ENCODE measurements at regions not wholly inside any gene's neighbourhood (a gene's known extent, or its start where the extent isn't known, plus 50 kb on each side); places are given as distances from the start of the nearest gene placed in this dataset.

DNA sequence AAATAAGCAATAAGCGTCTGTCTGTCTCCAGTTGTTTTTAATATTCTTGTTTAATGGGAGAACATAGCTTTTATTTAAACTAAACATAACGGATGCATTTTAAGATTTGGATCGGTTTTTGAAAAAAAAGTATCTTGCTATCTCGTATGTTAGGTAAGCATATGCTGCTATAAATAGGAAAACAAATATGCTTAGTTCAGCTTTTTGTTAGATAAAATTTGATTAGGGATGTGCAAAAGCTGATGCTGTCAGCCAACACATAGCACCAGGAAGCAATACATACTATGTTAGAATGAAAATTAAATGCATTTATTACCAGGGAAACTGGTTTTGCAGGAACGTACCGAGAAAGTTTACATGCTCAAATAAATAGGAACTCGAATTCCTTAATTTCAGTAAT, 843.1 kb upstream of the WWC1 start:
- H3K4me3 ChIP-seq (ENCODE audit: low read length in 2 of 2), result no peak overlapping the region
- no peaks in the 10 kb centered on the region for H3K4me1 ChIP-seq (ENCODE audit: control insufficient read depth in 2 of 2, insufficient read depth in 2 of 2, low read length in 2 of 2)
- H3K9me3 ChIP-seq (ENCODE audit: control insufficient read depth in 2 of 2, low read length in 2 of 2), result no peaks in the 10 kb centered on the region
- no peak overlapping the region for H3K9ac ChIP-seq (ENCODE audit: low read depth in 1 of 2, low read length in 2 of 2)
- no peak overlapping the region for H3K27ac ChIP-seq (ENCODE audit: low read depth in 2 of 2, low read length in 2 of 2)
- no peaks in the 10 kb centered on the region for H3K36me3 ChIP-seq (ENCODE audit: control insufficient read depth in 2 of 2, insufficient read depth in 2 of 2, low read length in 2 of 2)
- H3K27me3 ChIP-seq (ENCODE audit: control insufficient read depth in 2 of 2, insufficient read depth in 2 of 2, low read length in 2 of 2), result no peaks in the 10 kb centered on the region

DNA sequence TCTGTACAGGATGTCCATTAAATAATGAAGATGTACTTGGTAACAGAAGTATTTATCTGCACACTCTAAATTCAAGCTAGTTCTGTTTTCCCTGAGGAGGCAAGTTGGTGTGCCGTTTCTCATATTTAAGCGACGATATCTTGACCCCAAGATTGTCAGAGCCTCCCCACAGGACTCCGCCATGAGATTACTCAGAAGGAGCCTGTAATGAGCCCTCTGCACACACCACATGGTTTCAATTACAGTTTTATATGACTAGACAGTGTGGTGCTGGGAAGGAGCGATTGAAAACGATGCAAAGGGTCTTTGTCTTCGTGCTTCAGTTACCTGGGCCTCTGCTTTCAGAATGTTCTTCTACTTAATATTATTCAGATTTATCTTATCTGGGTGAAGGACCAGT, 840.4 kb upstream of the WWC1 start:
- Histone ChIP-seq H3K27ac (ENCODE audit: low read depth in 2 of 2, low read length in 2 of 2) (no peak overlapping the region), H3K4me3 (ENCODE audit: low read length in 2 of 2) (no peak overlapping the region), H3K4me1 (ENCODE audit: control insufficient read depth in 2 of 2, insufficient read depth in 2 of 2, low read length in 2 of 2) (no peaks in the 10 kb centered on the region), H3K36me3 (ENCODE audit: control insufficient read depth in 2 of 2, insufficient read depth in 2 of 2, low read length in 2 of 2) (no peaks in the 10 kb centered on the region), H3K9ac (ENCODE audit: low read depth in 1 of 2, low read length in 2 of 2) (no peak overlapping the region), H3K9me3 (ENCODE audit: control insufficient read depth in 2 of 2, low read length in 2 of 2) (no peaks in the 10 kb centered on the region), H3K27me3 (ENCODE audit: control insufficient read depth in 2 of 2, insufficient read depth in 2 of 2, low read length in 2 of 2) (no peaks in the 10 kb centered on the region)

DNA sequence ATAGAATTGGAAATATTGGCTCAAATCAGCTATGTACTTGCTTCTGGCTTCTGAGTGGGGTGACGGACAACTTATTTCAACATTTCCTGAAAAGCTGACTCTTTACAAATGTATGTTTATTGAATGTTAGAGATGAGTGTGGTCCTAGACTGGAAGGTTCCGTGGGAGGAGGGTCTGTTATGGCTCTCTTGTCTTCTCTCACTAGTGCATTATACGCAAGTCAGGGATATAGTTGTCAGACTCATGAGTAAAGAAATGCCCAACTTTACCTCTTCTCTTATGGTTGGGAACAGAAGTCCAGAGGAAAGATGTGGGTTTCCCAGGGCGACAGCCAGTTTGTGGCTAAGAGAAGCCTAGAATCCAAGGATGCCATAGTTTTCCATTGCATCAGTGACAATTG, 839.3 kb upstream of the WWC1 start:
- H3K9me3 ChIP-seq (ENCODE audit: control insufficient read depth in 2 of 2, low read length in 2 of 2), result no peaks in the 10 kb centered on the region
- H3K4me1 ChIP-seq (ENCODE audit: control insufficient read depth in 2 of 2, insufficient read depth in 2 of 2, low read length in 2 of 2), result no peaks in the 10 kb centered on the region
- no peaks in the 10 kb centered on the region for H3K27me3 ChIP-seq (ENCODE audit: control insufficient read depth in 2 of 2, insufficient read depth in 2 of 2, low read length in 2 of 2)
- no peaks in the 10 kb centered on the region for H3K36me3 ChIP-seq (ENCODE audit: control insufficient read depth in 2 of 2, insufficient read depth in 2 of 2, low read length in 2 of 2)
- H3K27ac ChIP-seq (ENCODE audit: low read depth in 2 of 2, low read length in 2 of 2), result no peak overlapping the region
- no peak overlapping the region for H3K9ac ChIP-seq (ENCODE audit: low read depth in 1 of 2, low read length in 2 of 2)
- H3K4me3 ChIP-seq (ENCODE audit: low read length in 2 of 2), result no peak overlapping the region

DNA sequence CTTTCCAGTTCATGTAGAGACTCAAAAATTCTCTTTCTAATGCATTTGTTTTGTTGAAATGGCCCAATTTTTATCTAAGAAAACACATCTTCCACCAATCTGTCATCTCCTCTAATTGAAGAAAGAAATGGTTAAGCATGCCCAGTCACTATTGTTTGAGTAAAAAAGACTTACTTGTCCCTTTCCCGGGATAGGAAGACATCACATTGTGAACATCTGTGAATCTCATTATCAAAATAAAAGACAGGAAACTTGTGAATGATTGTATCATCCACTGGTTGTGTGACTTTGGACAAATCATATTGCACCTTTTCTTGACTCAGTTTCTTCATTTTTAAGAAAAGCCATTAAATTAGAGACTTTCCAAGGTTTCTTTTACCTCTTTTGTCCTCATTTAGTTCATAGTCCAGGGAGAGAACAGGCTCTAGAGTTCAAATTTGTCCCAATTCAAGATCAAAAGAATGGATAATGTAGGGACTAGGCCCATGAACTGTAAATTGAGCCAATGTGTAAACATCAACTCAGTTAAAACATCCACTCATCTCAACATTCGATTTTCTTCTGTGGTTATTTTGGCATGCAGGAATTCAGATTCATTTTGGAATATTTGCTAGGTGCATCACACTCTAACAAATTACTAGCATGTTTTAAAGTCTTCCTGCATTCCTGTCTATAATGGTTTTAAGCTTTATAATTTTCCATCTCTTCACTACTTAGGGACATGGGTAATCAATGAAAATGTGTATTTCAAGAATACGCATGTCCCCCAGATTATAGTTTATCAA, 838.0 kb upstream of the WWC1 start:
- H3K4me3 ChIP-seq (ENCODE audit: low read length in 2 of 2), result no peak overlapping the region
- no peaks in the 10 kb centered on the region for H3K27me3 ChIP-seq (ENCODE audit: control insufficient read depth in 2 of 2, insufficient read depth in 2 of 2, low read length in 2 of 2)
- no peak overlapping the region for H3K27ac ChIP-seq (ENCODE audit: low read depth in 2 of 2, low read length in 2 of 2)
- no peaks in the 10 kb centered on the region for H3K9me3 ChIP-seq (ENCODE audit: control insufficient read depth in 2 of 2, low read length in 2 of 2)
- no peak overlapping the region for H3K9ac ChIP-seq (ENCODE audit: low read depth in 1 of 2, low read length in 2 of 2)
- H3K4me1 ChIP-seq (ENCODE audit: control insufficient read depth in 2 of 2, insufficient read depth in 2 of 2, low read length in 2 of 2), result no peaks in the 10 kb centered on the region
- no peaks in the 10 kb centered on the region for H3K36me3 ChIP-seq (ENCODE audit: control insufficient read depth in 2 of 2, insufficient read depth in 2 of 2, low read length in 2 of 2)

DNA sequence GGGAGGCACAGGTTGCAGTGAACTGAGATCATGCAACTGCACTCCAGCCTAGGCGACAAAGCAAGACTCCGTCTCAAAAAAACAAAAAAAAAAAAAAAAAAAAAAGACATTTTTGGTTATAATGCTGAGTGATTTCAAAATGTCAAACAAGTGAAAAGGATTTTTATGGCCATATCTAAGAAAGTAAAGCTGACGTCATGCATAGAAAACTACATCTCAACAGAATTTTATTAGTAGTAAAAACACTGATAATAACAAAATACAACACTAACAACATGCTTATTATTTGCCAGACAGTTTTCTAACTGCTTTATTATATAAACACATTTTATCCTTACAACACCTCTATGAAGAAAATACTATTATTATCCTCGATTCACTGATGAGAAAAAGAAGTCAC, 833.0 kb upstream of the WWC1 start:
- no peak overlapping the region for H3K4me3 ChIP-seq (ENCODE audit: low read length in 2 of 2)
- H3K4me1 ChIP-seq (ENCODE audit: control insufficient read depth in 2 of 2, insufficient read depth in 2 of 2, low read length in 2 of 2), result no peaks in the 10 kb centered on the region
- H3K27ac ChIP-seq (ENCODE audit: low read depth in 2 of 2, low read length in 2 of 2), result no peak overlapping the region
- no peak overlapping the region for H3K9ac ChIP-seq (ENCODE audit: low read depth in 1 of 2, low read length in 2 of 2)
- H3K9me3 ChIP-seq (ENCODE audit: control insufficient read depth in 2 of 2, low read length in 2 of 2), result no peaks in the 10 kb centered on the region
- H3K27me3 ChIP-seq (ENCODE audit: control insufficient read depth in 2 of 2, insufficient read depth in 2 of 2, low read length in 2 of 2), result no peaks in the 10 kb centered on the region
- no peaks in the 10 kb centered on the region for H3K36me3 ChIP-seq (ENCODE audit: control insufficient read depth in 2 of 2, insufficient read depth in 2 of 2, low read length in 2 of 2)

DNA sequence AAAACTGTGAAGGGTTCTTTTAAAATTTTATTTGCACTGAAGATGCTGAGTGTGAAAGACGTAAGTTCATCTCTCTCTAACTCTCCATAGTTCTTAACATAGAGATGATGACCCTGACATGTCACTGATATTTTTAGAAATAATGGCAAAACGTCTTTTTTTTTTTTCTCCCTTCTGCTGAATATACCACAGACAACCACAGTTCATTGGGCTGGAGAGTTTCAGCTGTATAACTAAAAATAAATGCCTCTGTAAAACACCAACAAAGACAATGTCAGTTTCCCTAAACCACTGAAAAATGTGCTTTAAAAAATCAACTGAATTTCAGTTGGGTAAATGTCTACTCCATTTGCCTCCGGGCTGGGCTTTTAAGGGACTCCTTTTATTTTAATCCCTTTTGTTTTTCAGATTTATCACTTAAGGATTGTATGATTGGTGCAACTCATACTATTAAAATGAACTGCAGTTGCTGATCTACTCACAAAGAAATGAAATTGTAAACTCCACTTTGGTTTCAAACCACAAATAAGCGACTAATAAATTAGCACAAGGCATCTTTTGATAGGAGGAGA, 830.9 kb upstream of the WWC1 start:
- no peak overlapping the region for H3K9ac ChIP-seq (ENCODE audit: low read depth in 1 of 2, low read length in 2 of 2)
- H3K27ac ChIP-seq (ENCODE audit: low read depth in 2 of 2, low read length in 2 of 2), result no peak overlapping the region
- no peaks in the 10 kb centered on the region for H3K9me3 ChIP-seq (ENCODE audit: control insufficient read depth in 2 of 2, low read length in 2 of 2)
- H3K27me3 ChIP-seq (ENCODE audit: control insufficient read depth in 2 of 2, insufficient read depth in 2 of 2, low read length in 2 of 2), result no peaks in the 10 kb centered on the region
- H3K4me3 ChIP-seq (ENCODE audit: low read length in 2 of 2), result no peak overlapping the region
- no peaks in the 10 kb centered on the region for H3K36me3 ChIP-seq (ENCODE audit: control insufficient read depth in 2 of 2, insufficient read depth in 2 of 2, low read length in 2 of 2)
- H3K4me1 ChIP-seq (ENCODE audit: control insufficient read depth in 2 of 2, insufficient read depth in 2 of 2, low read length in 2 of 2), result no peaks in the 10 kb centered on the region

DNA sequence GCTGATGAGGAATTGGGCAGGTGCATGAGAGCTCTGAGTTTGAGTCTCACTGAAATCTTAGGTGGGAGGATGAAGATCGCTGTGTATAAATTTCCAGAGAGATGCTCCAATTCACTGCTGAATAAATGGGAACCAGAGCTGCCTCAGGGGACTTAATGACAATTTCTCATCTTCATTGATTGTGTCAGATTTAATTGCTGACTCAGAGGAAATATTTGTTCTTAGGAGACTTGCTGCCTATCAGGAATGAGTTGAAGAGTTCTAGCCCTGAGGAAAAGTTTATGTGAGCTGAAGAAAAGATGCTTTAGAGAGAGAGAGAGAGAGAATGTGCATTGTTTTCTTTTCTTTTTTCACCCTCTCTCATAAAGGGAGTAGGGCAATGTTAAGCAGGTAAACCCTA, 827.5 kb upstream of the WWC1 start:
- Histone ChIP-seq H3K9ac (ENCODE audit: low read depth in 1 of 2, low read length in 2 of 2) (no peak overlapping the region), H3K4me3 (ENCODE audit: low read length in 2 of 2) (no peak overlapping the region), H3K27ac (ENCODE audit: low read depth in 2 of 2, low read length in 2 of 2) (no peak overlapping the region), H3K4me1 (ENCODE audit: control insufficient read depth in 2 of 2, insufficient read depth in 2 of 2, low read length in 2 of 2) (no peaks in the 10 kb centered on the region), H3K36me3 (ENCODE audit: control insufficient read depth in 2 of 2, insufficient read depth in 2 of 2, low read length in 2 of 2) (no peaks in the 10 kb centered on the region), H3K9me3 (ENCODE audit: control insufficient read depth in 2 of 2, low read length in 2 of 2) (no peaks in the 10 kb centered on the region), H3K27me3 (ENCODE audit: control insufficient read depth in 2 of 2, insufficient read depth in 2 of 2, low read length in 2 of 2) (no peaks in the 10 kb centered on the region)

DNA sequence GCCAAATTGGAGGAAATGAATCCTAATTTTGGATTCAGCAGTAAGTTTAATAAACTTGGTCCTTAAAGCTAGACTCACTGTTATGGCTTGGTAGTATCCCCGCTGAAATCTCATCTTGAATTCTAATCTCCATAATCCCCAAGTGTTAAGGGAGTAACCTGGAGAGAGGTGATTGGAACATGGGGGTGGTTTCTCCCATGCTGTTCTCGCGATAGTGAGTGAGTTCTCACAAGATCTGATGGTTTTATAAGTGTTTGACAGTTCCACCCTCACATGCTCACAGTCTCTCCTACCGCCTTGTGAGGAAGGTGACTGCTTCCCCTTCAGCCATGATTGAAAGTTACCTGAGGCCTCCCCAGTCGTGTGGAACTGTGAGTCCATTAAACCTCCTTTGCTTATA, 824.5 kb upstream of the WWC1 start:
- Histone ChIP-seq H3K27ac (ENCODE audit: low read depth in 2 of 2, low read length in 2 of 2) (no peak overlapping the region), H3K9me3 (ENCODE audit: control insufficient read depth in 2 of 2, low read length in 2 of 2) (no peaks in the 10 kb centered on the region), H3K4me3 (ENCODE audit: low read length in 2 of 2) (no peak overlapping the region), H3K27me3 (ENCODE audit: control insufficient read depth in 2 of 2, insufficient read depth in 2 of 2, low read length in 2 of 2) (no peaks in the 10 kb centered on the region), H3K36me3 (ENCODE audit: control insufficient read depth in 2 of 2, insufficient read depth in 2 of 2, low read length in 2 of 2) (no peaks in the 10 kb centered on the region), H3K4me1 (ENCODE audit: control insufficient read depth in 2 of 2, insufficient read depth in 2 of 2, low read length in 2 of 2) (no peaks in the 10 kb centered on the region), H3K9ac (ENCODE audit: low read depth in 1 of 2, low read length in 2 of 2) (no peak overlapping the region)

DNA sequence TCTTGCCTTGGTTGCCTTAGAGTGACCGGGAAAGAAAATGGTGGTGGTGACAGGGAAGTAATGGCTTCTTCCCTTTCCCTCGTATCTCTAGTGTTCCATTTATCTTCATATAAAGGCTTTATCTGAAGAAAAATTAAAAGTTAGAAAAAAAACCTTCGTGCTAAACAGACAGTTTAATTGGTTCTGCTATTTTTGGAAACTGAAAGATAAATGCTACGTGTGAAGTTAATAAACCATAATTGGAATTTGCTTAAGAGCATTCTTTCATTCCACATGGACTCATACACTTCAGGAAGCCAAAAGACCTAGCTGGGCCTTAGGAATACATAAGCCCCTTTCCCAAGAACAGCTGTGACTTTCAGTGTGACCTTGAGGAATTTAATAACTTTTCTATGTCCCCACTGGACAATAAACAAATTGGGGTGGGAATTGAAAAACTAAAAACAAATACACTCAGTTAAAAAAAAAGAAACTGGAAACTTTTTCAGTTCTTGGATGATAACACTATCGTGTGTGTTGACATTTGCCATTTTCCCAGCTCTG, 818.8 kb upstream of the WWC1 start:
- no peaks in the 10 kb centered on the region for H3K4me1 ChIP-seq (ENCODE audit: control insufficient read depth in 2 of 2, insufficient read depth in 2 of 2, low read length in 2 of 2)
- H3K27ac ChIP-seq (ENCODE audit: low read depth in 2 of 2, low read length in 2 of 2), result no peak overlapping the region
- H3K9ac ChIP-seq (ENCODE audit: low read depth in 1 of 2, low read length in 2 of 2), result no peak overlapping the region

DNA sequence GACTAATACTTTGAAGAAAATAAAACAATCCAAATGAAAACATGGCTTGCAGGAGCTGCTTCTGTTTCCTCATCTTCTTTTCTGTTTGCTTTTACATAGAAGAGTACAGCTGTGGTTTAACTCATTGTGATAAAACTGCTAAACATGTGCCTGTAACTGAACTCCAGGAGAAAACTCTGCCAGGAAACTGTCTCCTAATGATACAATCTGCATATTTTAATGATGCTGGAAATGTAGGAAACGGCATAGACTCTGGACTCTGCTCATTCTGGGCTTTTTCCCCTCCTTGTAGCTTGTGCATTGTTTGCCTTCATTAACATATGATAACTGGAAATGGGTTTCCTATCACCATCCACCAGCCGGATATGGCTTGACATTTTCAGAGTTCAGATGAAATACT, 813.3 kb upstream of the WWC1 start:
- H3K4me3 ChIP-seq (ENCODE audit: low read length in 2 of 2), result no peak overlapping the region
- no peaks in the 10 kb centered on the region for H3K27me3 ChIP-seq (ENCODE audit: control insufficient read depth in 2 of 2, insufficient read depth in 2 of 2, low read length in 2 of 2)
- no peak overlapping the region for H3K9ac ChIP-seq (ENCODE audit: low read depth in 1 of 2, low read length in 2 of 2)
- no peak overlapping the region for H3K27ac ChIP-seq (ENCODE audit: low read depth in 2 of 2, low read length in 2 of 2)
- no peaks in the 10 kb centered on the region for H3K9me3 ChIP-seq (ENCODE audit: control insufficient read depth in 2 of 2, low read length in 2 of 2)
- H3K4me1 ChIP-seq (ENCODE audit: control insufficient read depth in 2 of 2, insufficient read depth in 2 of 2, low read length in 2 of 2), result no peaks in the 10 kb centered on the region
- H3K36me3 ChIP-seq (ENCODE audit: control insufficient read depth in 2 of 2, insufficient read depth in 2 of 2, low read length in 2 of 2), result no peaks in the 10 kb centered on the region

More for the DNA sequence above, 818.8 kb upstream of the WWC1 start:
- Histone ChIP-seq H3K36me3 (ENCODE audit: control insufficient read depth in 2 of 2, insufficient read depth in 2 of 2, low read length in 2 of 2) (no peaks in the 10 kb centered on the region), H3K4me3 (ENCODE audit: low read length in 2 of 2) (no peak overlapping the region), H3K9me3 (ENCODE audit: control insufficient read depth in 2 of 2, low read length in 2 of 2) (no peaks in the 10 kb centered on the region), H3K27me3 (ENCODE audit: control insufficient read depth in 2 of 2, insufficient read depth in 2 of 2, low read length in 2 of 2) (no peaks in the 10 kb centered on the region)

Measured in mucosa of rectum (tissue), 2 donors.